ENCODE measurements at regions not wholly inside any gene's neighbourhood (a gene's known extent, or its start where the extent isn't known, plus 50 kb on each side); places are given as distances from the start of the nearest gene placed in this dataset.

DNA sequence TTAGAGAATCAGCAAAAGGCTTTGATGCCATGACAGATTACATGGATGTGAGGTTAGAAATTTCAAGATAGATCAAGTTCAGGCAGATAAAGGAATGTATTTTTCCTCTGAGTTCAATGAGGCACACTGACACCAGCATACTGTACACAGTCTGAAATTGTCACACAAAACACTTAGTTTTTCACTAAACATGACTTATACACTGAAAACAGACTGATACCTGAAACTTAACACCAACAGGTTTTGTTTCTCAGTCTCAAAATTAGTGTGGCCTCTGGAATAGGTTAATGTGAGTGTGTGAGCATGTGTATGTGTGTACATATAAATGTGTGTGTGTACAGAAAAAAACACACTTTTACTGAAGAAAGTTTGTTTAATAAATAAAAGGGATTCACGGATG, 129.9 kb upstream of the SLITRK2 start:
- intact Hi-C loops (cut with DNase I) = no loop called here
- Histone ChIP-seq H3K27me3 (no peaks in the 10 kb centered on the region), H3K36me3 (no peaks in the 10 kb centered on the region), H3K9me3 (peaks cover 0 to 6% (median 0%) of the 10 kb centered on the region in 11 donors), H3K27ac (no peak overlapping the region), H3K4me1 (no peaks in the 10 kb centered on the region), H3K4me3 (no peak overlapping the region)
- no peak for DNase-seq
- 76 to 85% methylated on average over 1 of the region's 1 CpG for WGBS, 2 donors
- TF ChIP-seq, protein P1, sequence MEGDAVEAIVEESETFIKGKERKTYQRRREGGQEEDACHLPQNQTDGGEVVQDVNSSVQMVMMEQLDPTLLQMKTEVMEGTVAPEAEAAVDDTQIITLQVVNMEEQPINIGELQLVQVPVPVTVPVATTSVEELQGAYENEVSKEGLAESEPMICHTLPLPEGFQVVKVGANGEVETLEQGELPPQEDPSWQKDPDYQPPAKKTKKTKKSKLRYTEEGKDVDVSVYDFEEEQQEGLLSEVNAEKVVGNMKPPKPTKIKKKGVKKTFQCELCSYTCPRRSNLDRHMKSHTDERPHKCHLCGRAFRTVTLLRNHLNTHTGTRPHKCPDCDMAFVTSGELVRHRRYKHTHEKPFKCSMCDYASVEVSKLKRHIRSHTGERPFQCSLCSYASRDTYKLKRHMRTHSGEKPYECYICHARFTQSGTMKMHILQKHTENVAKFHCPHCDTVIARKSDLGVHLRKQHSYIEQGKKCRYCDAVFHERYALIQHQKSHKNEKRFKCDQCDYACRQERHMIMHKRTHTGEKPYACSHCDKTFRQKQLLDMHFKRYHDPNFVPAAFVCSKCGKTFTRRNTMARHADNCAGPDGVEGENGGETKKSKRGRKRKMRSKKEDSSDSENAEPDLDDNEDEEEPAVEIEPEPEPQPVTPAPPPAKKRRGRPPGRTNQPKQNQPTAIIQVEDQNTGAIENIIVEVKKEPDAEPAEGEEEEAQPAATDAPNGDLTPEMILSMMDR (IDR thresholded peaks at IDR 0.05) = no peak
- ATAC-seq = no peak

DNA sequence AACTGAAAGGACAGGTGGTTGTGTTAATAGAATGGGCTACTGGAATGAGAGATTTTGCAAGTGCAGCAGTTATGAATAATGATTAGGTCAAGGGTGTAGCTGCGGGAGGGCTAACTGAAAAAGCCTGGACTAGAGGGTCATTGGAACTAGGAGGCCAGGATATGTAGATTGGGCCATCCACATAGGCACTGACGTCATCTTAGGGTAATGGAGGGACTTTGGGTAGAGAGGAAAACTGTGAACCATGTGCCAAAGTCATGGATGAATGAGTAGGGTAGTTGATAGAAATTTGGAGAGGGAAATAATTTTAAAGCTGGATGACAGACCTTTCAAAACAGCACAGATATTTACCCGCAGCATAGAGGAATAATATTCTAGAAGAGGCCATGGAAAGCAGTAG, 123.6 kb upstream of the SLITRK2 start:
- TF ChIP-seq, protein P1 (IDR thresholded peaks at IDR 0.05) = no peak
- H3K27me3 ChIP-seq = no peaks in the 10 kb centered on the region
- H3K4me1 ChIP-seq = no peaks in the 10 kb centered on the region
- ATAC-seq (no peak), DNase-seq (no peak)
- no peak overlapping the region for H3K27ac ChIP-seq
- no peaks in the 10 kb centered on the region for H3K9me3 ChIP-seq
- intact Hi-C loops (cut with DNase I) = no loop called here
- no peaks in the 10 kb centered on the region for H3K36me3 ChIP-seq
- 67 to 80% methylated on average over 3 of the region's 3 CpGs for WGBS, 2 donors
- H3K4me3 ChIP-seq = no peak overlapping the region

- Histone ChIP-seq H3K27me3 (no peaks in the 10 kb centered on the region), H3K36me3 (no peaks in the 10 kb centered on the region), H3K27ac (no peak overlapping the region), H3K9me3 (no peaks in the 10 kb centered on the region), H3K4me3 (no peak overlapping the region), H3K4me1 (no peaks in the 10 kb centered on the region)
- 74 to 77% methylated on average over 5 of the region's 5 CpGs for WGBS, 2 donors
- intact Hi-C loops (cut with DNase I) = no loop called here
- TF ChIP-seq, protein P1 (IDR thresholded peaks at IDR 0.05) = no peak
- DNase-seq (no peak), ATAC-seq (no peak)
Measured at GRCh38 chrX:145715641-145716138, 101.9 kb upstream of the SLITRK2 start.

DNA sequence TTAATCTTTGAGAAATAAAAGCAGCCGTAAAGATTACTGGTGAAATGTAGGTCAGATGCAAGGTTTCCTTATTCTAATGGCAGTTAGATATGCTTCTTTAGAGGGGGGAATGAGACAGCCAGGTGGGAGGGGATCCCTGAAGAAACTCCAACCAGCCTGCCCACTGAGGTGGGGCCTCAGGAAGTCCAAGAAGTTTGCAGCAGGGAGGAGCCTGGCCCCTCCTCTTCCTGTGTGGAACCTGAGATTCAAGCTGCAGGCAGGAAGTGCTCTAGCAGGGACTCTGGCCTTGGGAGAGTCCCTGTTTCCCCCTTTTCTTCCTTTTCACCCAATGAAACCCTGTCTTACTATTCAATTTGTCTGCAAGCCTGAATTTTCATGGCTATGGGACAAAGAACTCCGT, 101.4 kb upstream of the SLITRK2 start:
- no peak overlapping the region for H3K4me3 ChIP-seq
- no peaks in the 10 kb centered on the region for H3K4me1 ChIP-seq
- no peaks in the 10 kb centered on the region for H3K27me3 ChIP-seq
- intact Hi-C loops (cut with DNase I) = no loop called here
- no peaks in the 10 kb centered on the region for H3K9me3 ChIP-seq
- 92 to 97% methylated on average over 2 of the region's 2 CpGs for WGBS, 2 donors
- H3K36me3 ChIP-seq = no peaks in the 10 kb centered on the region
- TF ChIP-seq, protein P1 (IDR thresholded peaks at IDR 0.05) = no peak
- DNase-seq (no peak), ATAC-seq (no peak)
- H3K27ac ChIP-seq = no peak overlapping the region

Measured in heart right ventricle (tissue), 16 donors.